A549 (cell line): ENCODE measurements at regions not wholly inside any gene's neighbourhood (a gene's known extent, or its start where the extent isn't known, plus 50 kb on each side); places are given as distances from the start of the nearest gene placed in this dataset.

Experiments used
- ATAC-seq, 2 experiments: fragments of 200-7000 bp in 1 of 2; fragments of >200 bp in 1 of 2; cut with Nextera tagmentation in 1 of 2; cut with Tn5 transposase in 1 of 2; 3 replicates each; pipeline versions ENCODE4 v1.8.0 to v1.9.1; 2018 to 2020; ENCODE audit warnings: mild to moderate bottlenecking in 1 of 2, moderate library complexity in 1 of 2
- CTCF ChIA-PET: fragments of 300-600 bp; sonication (Branson Sonifier 250); formaldehyde crosslinking; extraction: SDS; loops from one replicate; lab custom pipeline; 2021; ENCODE audit warnings: antibody characterized with exemption, inconsistent platforms; lab: Yijun Ruan, JAX
- POLR2A ChIA-PET: fragments of 350-600 bp; formaldehyde crosslinking; extraction: SDS; loops from one replicate; lab custom pipeline; 2021; ENCODE audit warnings: antibody characterized with exemption, inconsistent platforms; lab: Yijun Ruan, JAX
- DNase-seq, 2 experiments: peaks; one replicate each; pipeline versions ENCODE4 v3.0.0 to v3.0.0-alpha.2; 2011 to 2016; ENCODE audit warnings: low read depth in 1 of 2, low spot score in 1 of 2
- FAIRE-seq: peaks from 2 replicates; lab custom pipeline; 2011; peaks lifted over from hg19 to GRCh38; lab: Jason Lieb, UNC
- H3K27ac ChIP-seq, 2 experiments: fragments of >200 bp; sonication (Bioruptor Twin); formaldehyde crosslinking; 3 replicates each; pipeline ENCODE4 v1.5.1; 2016 to 2017
- H3K4me1 ChIP-seq: fragments of >200 bp; sonication (Bioruptor Twin); formaldehyde crosslinking; 3 replicates; pipeline ENCODE4 v1.6.1; 2016
- H3K4me2 ChIP-seq: fragments of >200 bp; sonication (Bioruptor Twin); formaldehyde crosslinking; 3 replicates; pipeline ENCODE4 v1.6.1; 2016
- H3K4me3 ChIP-seq: fragments of >200 bp; sonication (Bioruptor Twin); formaldehyde crosslinking; 3 replicates; pipeline ENCODE4 v1.5.1; 2016
- H3K9me3 ChIP-seq: fragments of >200 bp; sonication (Bioruptor Twin); formaldehyde crosslinking; 3 replicates; pipeline ENCODE4 v1.6.1; 2016
- BHLHE40 ChIP-seq: IDR thresholded peaks from 2 replicates; pipeline ENCODE4 v1.6.1; 2012; ENCODE audit warnings: low read depth, low read length, inconsistent platforms
- CBX2 ChIP-seq: fragments of 200-600 bp; sonication (generic); IDR thresholded peaks from 2 replicates; pipeline ENCODE4 v1.6.1; 2016; ENCODE audit warnings: low read depth, mild to moderate bottlenecking, borderline replicate concordance
- EHF ChIP-seq: fragments of 250-450 bp; sonication (Bioruptor Pico); IDR thresholded peaks from 2 replicates; pipeline ENCODE4 v1.5.0; 2020; ENCODE audit warnings: mild to moderate bottlenecking
- EHMT2 ChIP-seq: fragments of 200-600 bp; sonication (generic); IDR thresholded peaks from 2 replicates; pipeline ENCODE4 v1.6.1; 2016; ENCODE audit warnings: antibody characterized with exemption, low read depth, mild to moderate bottlenecking, moderate library complexity
- ELK1 ChIP-seq: fragments of 150-350 bp; IDR thresholded peaks from 2 replicates; pipeline ENCODE4 v1.6.1; 2014; ENCODE audit warnings: low read depth, mild to moderate bottlenecking, low read length
- EP300 ChIP-seq, 2 experiments: fragments of >200 bp; sonication (Bioruptor Twin); formaldehyde crosslinking; IDR thresholded peaks; 2 replicates in 1 of 2; 3 replicates in 1 of 2; pipeline ENCODE4 v1.6.1; 2016 to 2017
- FOXS1 ChIP-seq: fragments of 250-450 bp; sonication (Bioruptor Pico); IDR thresholded peaks from 2 replicates; pipeline ENCODE4 v1.5.0; 2020; ENCODE audit warnings: mild to moderate bottlenecking, moderate library complexity
- GATA3 ChIP-seq: IDR thresholded peaks from 2 replicates; pipeline ENCODE4 v1.6.1; 2012; ENCODE audit warnings: borderline replicate concordance
- HES2 ChIP-seq: fragments of >200 bp; sonication (Bioruptor Twin); formaldehyde crosslinking; IDR thresholded peaks from 2 replicates; pipeline ENCODE4 v1.6.1; 2016
- HOXA7 ChIP-seq: fragments of 250-450 bp; sonication (Bioruptor Pico); IDR thresholded peaks from 2 replicates; pipeline ENCODE4 v1.5.0; 2020; ENCODE audit warnings: mild to moderate bottlenecking, moderate library complexity
- HOXB5 ChIP-seq: fragments of 250-450 bp; sonication (Bioruptor Pico); IDR thresholded peaks from 2 replicates; pipeline ENCODE4 v1.5.0; 2020; ENCODE audit warnings: mild to moderate bottlenecking, moderate library complexity
- KDM5A ChIP-seq: fragments of 200-600 bp; sonication (generic); IDR thresholded peaks from 2 replicates; pipeline ENCODE4 v1.6.1; 2016; ENCODE audit warnings: antibody characterized with exemption, mild to moderate bottlenecking
- MAFK ChIP-seq: fragments of 450-650 bp; IDR thresholded peaks from 2 replicates; pipeline ENCODE4 v1.6.1; 2014; ENCODE audit not compliant: partially characterized antibody
- MAZ ChIP-seq: fragments of 150-350 bp; IDR thresholded peaks from 2 replicates; pipeline ENCODE4 v1.6.1; 2014; ENCODE audit warnings: antibody characterized with exemption, low read depth, low read length, borderline replicate concordance
- PBX3 ChIP-seq: IDR thresholded peaks from 2 replicates; pipeline ENCODE4 v1.6.1; 2012
- POLR2AphosphoS2 ChIP-seq: conservative IDR thresholded peaks from 2 replicates; pipeline ENCODE4 v1.6.1; 2012; ENCODE audit warnings: low read length, improper control_type of control experiment, inconsistent platforms
- RAD21 ChIP-seq, 2 experiments: fragments of >200 bp in 1 of 2; sonication (Bioruptor Twin) in 1 of 2; formaldehyde crosslinking in 1 of 2; IDR thresholded peaks in 1 of 2; conservative IDR thresholded peaks in 1 of 2; 2 replicates in 1 of 2; 3 replicates in 1 of 2; pipeline ENCODE4 v1.6.1; 2012 to 2018; ENCODE audit warnings: inconsistent platforms in 1 of 2
- RNF2 ChIP-seq: fragments of 200-600 bp; sonication (generic); IDR thresholded peaks from 2 replicates; pipeline ENCODE4 v1.6.1; 2016; ENCODE audit warnings: low read depth, mild to moderate bottlenecking, antibody characterized with exemption, moderate library complexity, borderline replicate concordance
- SMC3 ChIP-seq: fragments of >200 bp; sonication (Bioruptor Twin); formaldehyde crosslinking; IDR thresholded peaks from 3 replicates; pipeline ENCODE4 v1.6.1; 2018; ENCODE audit warnings: inconsistent platforms
- TFCP2L1 ChIP-seq: fragments of 250-450 bp; sonication (Bioruptor Pico); IDR thresholded peaks from 2 replicates; pipeline ENCODE4 v1.5.0; 2021; ENCODE audit warnings: mild to moderate bottlenecking
- USF2 ChIP-seq: fragments of 450-650 bp; IDR thresholded peaks from 2 replicates; pipeline ENCODE4 v1.6.1; 2014; ENCODE audit warnings: antibody characterized with exemption
- ZC3H11A ChIP-seq: fragments of 450-650 bp; IDR thresholded peaks from 2 replicates; pipeline ENCODE4 v1.6.1; 2014; ENCODE audit warnings: antibody characterized with exemption, mild to moderate bottlenecking
- ZSCAN20 ChIP-seq: fragments of 250-450 bp; sonication (Bioruptor Pico); IDR thresholded peaks from 2 replicates; pipeline ENCODE4 v1.8.0; 2022; ENCODE audit warnings: mild to moderate bottlenecking, moderate library complexity
- WGBS: methylation state at CpG from one replicate; pipeline ENCODE4 v1.1.6; 2017; ENCODE audit errors: missing lambda C conversion rate; 5-methylcytosine and 5-hydroxymethylcytosine counted together

- ChIA-PET POLR2A (no interaction called here), CTCF (no interaction called here)
- no peak overlapping the region for H3K27ac ChIP-seq
- no peak overlapping the region for H3K4me3 ChIP-seq
- no peaks in the 10 kb centered on the region for H3K4me1 ChIP-seq
- no peak for FAIRE-seq
- no peak for DNase-seq
- WGBS, result 24% methylated on average over 2 of the region's 2 CpGs
- no peak for ATAC-seq
- no peak overlapping the region for H3K4me2 ChIP-seq
- H3K9me3 ChIP-seq, result no peaks in the 10 kb centered on the region
- no peak for TF ChIP-seq KDM5A
- TF ChIP-seq MAFK, result peak; percentile 86
Observed at GRCh38 chr3:64805978-64806377, 118.2 kb upstream of the ADAMTS9 start.

GRCh38 chr3:64805248-64805647 lies 117.4 kb upstream of the ADAMTS9 start:
- H3K9me3 ChIP-seq, result no peaks in the 10 kb centered on the region
- FAIRE-seq (no peak), ATAC-seq (no peak), DNase-seq (no peak)
- H3K4me1 ChIP-seq, result no peaks in the 10 kb centered on the region
- ChIA-PET CTCF (no interaction called here), POLR2A (no interaction called here)
- no peak overlapping the region for H3K4me3 ChIP-seq
- H3K4me2 ChIP-seq, result no peak overlapping the region
- WGBS, result 28% methylated on average over 2 of the region's 2 CpGs
- no peak overlapping the region for H3K27ac ChIP-seq
- no peak for TF ChIP-seq HOXA7 (CRISPR knock-in tag)
- no peak for TF ChIP-seq EHMT2
- TF ChIP-seq ZSCAN20 (CRISPR knock-in tag), result no peak
- no peak for TF ChIP-seq KDM5A
- TF ChIP-seq HOXB5 (CRISPR knock-in tag), result no peak
- TF ChIP-seq POLR2AphosphoS2, result no peak
- TF ChIP-seq SMC3, result no peak
- TF ChIP-seq USF2, result no peak
- TF ChIP-seq PBX3, result no peak
- TF ChIP-seq TFCP2L1 (CRISPR knock-in tag), result no peak
- TF ChIP-seq MAZ, result no peak
- no peak for TF ChIP-seq CBX2
- no peak for TF ChIP-seq EHF (CRISPR knock-in tag)
- TF ChIP-seq EP300 (IDR thresholded peaks at IDR 0.05), result no peak
- TF ChIP-seq BHLHE40, result no peak
- TF ChIP-seq FOXS1 (CRISPR knock-in tag), result no peak
- TF ChIP-seq, all 56 proteins: peak for 0

- CTCF ChIA-PET, result no interaction called here
- no peaks in the 10 kb centered on the region for H3K9me3 ChIP-seq
- FAIRE-seq, result no peak
- no peak for TF ChIP-seq ELK1
- no peak for TF ChIP-seq ZC3H11A
- TF ChIP-seq RNF2, result no peak
- TF ChIP-seq, all 56 proteins: peak for 0
- 42% methylated on average over 9 of the region's 9 CpGs for WGBS
- Histone ChIP-seq H3K4me1 (no peaks in the 10 kb centered on the region), H3K4me3 (no peak overlapping the region), H3K4me2 (no peak overlapping the region), H3K27ac (no peak overlapping the region)
- ATAC-seq (no peak), DNase-seq (no peak)
- POLR2A ChIA-PET, result no interaction called here
Observed at GRCh38 chr3:64803469-64803868, 115.7 kb upstream of the ADAMTS9 start.

- TF ChIP-seq PBX3, result no peak
- TF ChIP-seq RAD21 (conservative IDR thresholded peaks at IDR 0.05 in 1 of 2, IDR thresholded peaks at IDR 0.05 in 1 of 2), result no peak
- no peak for TF ChIP-seq KDM5A
- no peak for TF ChIP-seq EP300 (IDR thresholded peaks at IDR 0.05)
- no peak for TF ChIP-seq HES2
- no peak for TF ChIP-seq MAZ
- no peak for TF ChIP-seq GATA3
- Histone ChIP-seq H3K27ac (no peak overlapping the region), H3K9me3 (no peaks in the 10 kb centered on the region), H3K4me1 (no peaks in the 10 kb centered on the region), H3K4me3 (no peak overlapping the region), H3K4me2 (no peak overlapping the region)
- ChIA-PET POLR2A (no interaction called here), CTCF (no interaction called here)
- no peak for FAIRE-seq
- no peak for ATAC-seq
- WGBS, result 47% methylated on average over 4 of the region's 4 CpGs
- no peak for DNase-seq
Observed at GRCh38 chr3:64802460-64802859, 114.7 kb upstream of the ADAMTS9 start.
